ENCODE measurements at regions not wholly inside any gene's neighbourhood (a gene's known extent, or its start where the extent isn't known, plus 50 kb on each side); places are given as distances from the start of the nearest gene placed in this dataset.

GRCh38 chrX:127558811-127559210, 493.4 kb downstream of the ACTRT1 start:
- TF ChIP-seq POLR2AphosphoS5 (IDR thresholded peaks at IDR 0.05; ENCODE audit: borderline replicate concordance, low read depth, low read length): no peak
- no peak for TF ChIP-seq EZH2 (IDR thresholded peaks at IDR 0.05)
- TF ChIP-seq FOXP2 (optimal IDR thresholded peaks at IDR 0.05; ENCODE audit: control extremely low read depth, extremely low read length, insufficient read depth): no peak

Measured in SK-N-MC (cell line).